Suprapubic skin (tissue), 4 donors: ENCODE measurements at regions not wholly inside any gene's neighbourhood (a gene's known extent, or its start where the extent isn't known, plus 50 kb on each side); places are given as distances from the start of the nearest gene placed in this dataset.

Experiments
- DNase-seq, 2 donors: peaks; one replicate each; pipeline ENCODE4 v3.0.0-alpha.2; 2019; ENCODE audit warnings: low spot score in 2 of 2
- H3K27ac ChIP-seq: fragments of 200-600 bp; sonication (generic); one replicate; pipeline ENCODE4 v1.5.1; 2019
- H3K27me3 ChIP-seq: fragments of 200-600 bp; sonication (generic); one replicate; pipeline ENCODE4 v1.5.1; 2019
- H3K36me3 ChIP-seq: fragments of 200-600 bp; sonication (generic); one replicate; pipeline ENCODE4 v1.5.1; 2019
- H3K4me1 ChIP-seq: fragments of 200-600 bp; sonication (generic); one replicate; pipeline ENCODE4 v1.5.1; 2019
- H3K4me3 ChIP-seq: fragments of 200-600 bp; sonication (generic); one replicate; pipeline ENCODE4 v1.5.1; 2019; ENCODE audit warnings: mild to moderate bottlenecking
- H3K9me3 ChIP-seq: fragments of 200-600 bp; sonication (generic); one replicate; pipeline ENCODE4 v1.5.1; 2019
- EP300 ChIP-seq: sonication (generic); formaldehyde crosslinking; IDR thresholded peaks from one replicate; pipeline ENCODE4 v1.6.1; 2017; ENCODE audit warnings: antibody characterized with exemption
- POLR2A ChIP-seq, 2 donors: fragments of 450-650 bp; IDR thresholded peaks; one replicate each; pipeline ENCODE4 v1.6.1; 2017; ENCODE audit warnings: antibody characterized with exemption in 2 of 2, mild to moderate bottlenecking in 2 of 2, moderate library complexity in 2 of 2
- POLR2AphosphoS5 ChIP-seq, 3 donors: sonication (generic); formaldehyde crosslinking; IDR thresholded peaks; one replicate each; pipeline ENCODE4 v1.6.1; 2017; ENCODE audit warnings: antibody characterized with exemption in 3 of 3
- WGBS: methylation state at CpG from one replicate; pipeline ENCODE4 v1.1.5; 2018; 5-methylcytosine and 5-hydroxymethylcytosine counted together
- TF ChIP-seq, protein P1 (sequence below), 2 donors: fragments of 200-600 bp in 1 of 2; fragments of 450-650 bp in 1 of 2; sonication (generic) in 1 of 2; IDR thresholded peaks; one replicate each; pipeline ENCODE4 v1.5.1; 2016 to 2019; ENCODE audit warnings: antibody characterized with exemption in 2 of 2, mild to moderate bottlenecking in 1 of 2, moderate library complexity in 1 of 2

- DNase-seq: peak in 1 of 2 donors; percentile 84
- Histone ChIP-seq H3K27ac (peak overlapping the region; percentile 69), H3K4me3 (no peak overlapping the region), H3K27me3 (no peaks in the 10 kb centered on the region), H3K36me3 (no peaks in the 10 kb centered on the region), H3K4me1 (peaks cover 23% of the 10 kb centered on the region), H3K9me3 (no peaks in the 10 kb centered on the region)
- TF ChIP-seq POLR2AphosphoS5 (IDR thresholded peaks at IDR 0.05) (peak in 2 of 3 donors; percentile 66 to 71), POLR2A (IDR thresholded peaks at IDR 0.05) (no peak), EP300 (no peak)
- TF ChIP-seq, protein P1, sequence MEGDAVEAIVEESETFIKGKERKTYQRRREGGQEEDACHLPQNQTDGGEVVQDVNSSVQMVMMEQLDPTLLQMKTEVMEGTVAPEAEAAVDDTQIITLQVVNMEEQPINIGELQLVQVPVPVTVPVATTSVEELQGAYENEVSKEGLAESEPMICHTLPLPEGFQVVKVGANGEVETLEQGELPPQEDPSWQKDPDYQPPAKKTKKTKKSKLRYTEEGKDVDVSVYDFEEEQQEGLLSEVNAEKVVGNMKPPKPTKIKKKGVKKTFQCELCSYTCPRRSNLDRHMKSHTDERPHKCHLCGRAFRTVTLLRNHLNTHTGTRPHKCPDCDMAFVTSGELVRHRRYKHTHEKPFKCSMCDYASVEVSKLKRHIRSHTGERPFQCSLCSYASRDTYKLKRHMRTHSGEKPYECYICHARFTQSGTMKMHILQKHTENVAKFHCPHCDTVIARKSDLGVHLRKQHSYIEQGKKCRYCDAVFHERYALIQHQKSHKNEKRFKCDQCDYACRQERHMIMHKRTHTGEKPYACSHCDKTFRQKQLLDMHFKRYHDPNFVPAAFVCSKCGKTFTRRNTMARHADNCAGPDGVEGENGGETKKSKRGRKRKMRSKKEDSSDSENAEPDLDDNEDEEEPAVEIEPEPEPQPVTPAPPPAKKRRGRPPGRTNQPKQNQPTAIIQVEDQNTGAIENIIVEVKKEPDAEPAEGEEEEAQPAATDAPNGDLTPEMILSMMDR (IDR thresholded peaks at IDR 0.05): no peak
- 59% methylated on average over 12 of the region's 12 CpGs for WGBS
These were observed 653.9 kb upstream of the TBX3 start for GRCh38 chr12:115337693-115338543.

DNA sequence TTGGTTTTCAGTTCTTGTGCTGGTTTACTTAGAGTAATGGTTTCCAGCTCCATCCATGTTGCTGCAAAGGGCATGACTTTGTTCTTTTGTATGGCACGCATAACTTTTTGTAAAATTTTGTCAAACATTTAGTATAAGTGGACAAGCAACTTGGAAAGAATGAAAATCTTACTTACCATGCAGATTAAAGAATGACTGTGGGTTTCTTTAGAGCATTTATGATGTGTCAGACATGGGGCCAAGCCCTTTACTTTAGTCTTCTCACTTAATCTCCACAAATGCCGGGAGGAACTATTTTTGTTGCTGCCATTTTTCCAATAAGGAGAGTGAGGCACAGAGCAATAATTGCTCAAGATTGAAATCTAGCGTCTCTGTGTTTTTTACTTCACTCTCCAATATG lies 652.5 kb upstream of the TBX3 start:
- TF ChIP-seq EP300 (no peak), POLR2A (IDR thresholded peaks at IDR 0.05) (no peak), POLR2AphosphoS5 (IDR thresholded peaks at IDR 0.05) (no peak)
- TF ChIP-seq, protein P1 (IDR thresholded peaks at IDR 0.05): no peak
- H3K27me3 ChIP-seq: no peaks in the 10 kb centered on the region
- WGBS: 93% methylated on average over 3 of the region's 3 CpGs
- H3K27ac ChIP-seq: no peak overlapping the region
- H3K36me3 ChIP-seq: no peaks in the 10 kb centered on the region
- H3K4me3 ChIP-seq: no peak overlapping the region
- peaks cover 16% of the 10 kb centered on the region for H3K4me1 ChIP-seq
- H3K9me3 ChIP-seq: no peaks in the 10 kb centered on the region
- no peak for DNase-seq

DNA sequence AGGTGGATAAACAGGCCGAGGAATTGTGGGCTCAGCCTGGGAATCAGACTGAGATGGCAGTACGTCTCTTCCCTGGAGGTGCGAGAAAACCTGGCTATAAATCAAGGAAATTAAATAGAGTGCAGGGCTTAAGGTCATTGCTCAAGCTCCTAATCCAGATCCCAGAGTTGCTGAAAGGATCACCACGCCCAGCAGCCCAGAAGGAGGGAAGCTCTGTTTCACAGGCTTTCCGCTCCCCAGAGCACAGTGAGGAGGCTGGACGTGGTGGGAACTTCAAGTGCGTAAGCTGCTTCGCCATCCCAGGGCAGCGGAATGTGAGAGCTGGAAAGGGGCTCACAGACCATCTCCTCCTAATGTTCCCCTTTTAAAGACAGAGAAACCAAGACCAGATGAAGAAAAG lies 651.6 kb upstream of the TBX3 start:
- no peak overlapping the region for H3K4me3 ChIP-seq
- no peak overlapping the region for H3K27ac ChIP-seq
- 77% methylated on average over 9 of the region's 9 CpGs for WGBS

GRCh38 chr12:115335048-115335447 lies 651.1 kb upstream of the TBX3 start:
- Histone ChIP-seq H3K9me3 (no peaks in the 10 kb centered on the region), H3K4me3 (no peak overlapping the region), H3K4me1 (peaks cover 7% of the 10 kb centered on the region), H3K36me3 (no peaks in the 10 kb centered on the region), H3K27me3 (no peaks in the 10 kb centered on the region), H3K27ac (no peak overlapping the region)
- DNase-seq: no peak
- 82% methylated on average over 2 of the region's 2 CpGs for WGBS
- TF ChIP-seq EP300: no peak
- no peak for TF ChIP-seq POLR2A (IDR thresholded peaks at IDR 0.05)
- TF ChIP-seq, protein P1 (IDR thresholded peaks at IDR 0.05): no peak
- no peak for TF ChIP-seq POLR2AphosphoS5 (IDR thresholded peaks at IDR 0.05)

More for the DNA sequence above, 651.6 kb upstream of the TBX3 start:
- DNase-seq: peak in 1 of 2 donors; percentile 57
- TF ChIP-seq POLR2AphosphoS5 (IDR thresholded peaks at IDR 0.05) (no peak), POLR2A (IDR thresholded peaks at IDR 0.05) (no peak), EP300 (no peak)
- TF ChIP-seq, protein P1 (IDR thresholded peaks at IDR 0.05): no peak
- no peaks in the 10 kb centered on the region for H3K27me3 ChIP-seq
- H3K9me3 ChIP-seq: no peaks in the 10 kb centered on the region
- H3K4me1 ChIP-seq: peaks cover 7% of the 10 kb centered on the region
- H3K36me3 ChIP-seq: no peaks in the 10 kb centered on the region

GRCh38 chr12:115332945-115333344 lies 649.0 kb upstream of the TBX3 start:
- no peak for DNase-seq
- no peaks in the 10 kb centered on the region for H3K27me3 ChIP-seq
- no peaks in the 10 kb centered on the region for H3K9me3 ChIP-seq
- no peak overlapping the region for H3K4me3 ChIP-seq
- no peak for TF ChIP-seq POLR2A (IDR thresholded peaks at IDR 0.05)
- TF ChIP-seq POLR2AphosphoS5 (IDR thresholded peaks at IDR 0.05): no peak
- no peak for TF ChIP-seq EP300
- H3K4me1 ChIP-seq: peaks cover 4% of the 10 kb centered on the region
- H3K36me3 ChIP-seq: no peaks in the 10 kb centered on the region
- no peak overlapping the region for H3K27ac ChIP-seq
